ENCODE measurements at regions not wholly inside any gene's neighbourhood (a gene's known extent, or its start where the extent isn't known, plus 50 kb on each side); places are given as distances from the start of the nearest gene placed in this dataset.

DNA sequence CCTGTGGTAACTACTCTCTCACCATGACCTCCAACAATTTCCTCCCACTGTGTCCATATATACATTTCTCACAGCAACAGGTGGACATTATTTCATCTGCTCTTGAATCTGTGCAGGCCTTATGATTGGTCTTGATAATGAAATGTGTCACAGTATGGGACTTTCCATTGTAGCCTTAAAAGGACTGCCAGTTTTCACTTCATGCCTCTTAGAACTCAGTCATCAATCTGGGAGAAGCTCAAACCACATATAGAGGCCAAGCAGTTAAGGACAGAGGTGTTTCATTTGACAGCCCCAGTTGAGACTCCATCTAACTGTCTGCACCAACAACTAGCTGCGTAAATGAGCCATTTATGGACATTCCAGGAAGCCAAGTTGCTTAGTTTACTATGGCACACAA is 1534.8 kb downstream of the ARAP2 start:
- TF ChIP-seq CTCF (IDR thresholded peaks at IDR 0.05) (no peak), ZFX (IDR thresholded peaks at IDR 0.05; ENCODE audit: borderline replicate concordance) (no peak)

Data from 22Rv1 (cell line).